GM19395 (cell line): ENCODE measurements at regions not wholly inside any gene's neighbourhood (a gene's known extent, or its start where the extent isn't known, plus 50 kb on each side); places are given as distances from the start of the nearest gene placed in this dataset.
A peak's percentile ranks its signal among the peaks of the same experiment; 100 is the strongest.
"Not testable (repeated sequence)": the region's sequence is repeated elsewhere in the genome, so short reads cannot be mapped to it uniquely, and the experiment has no call there.

Experiments
- ATAC-seq: cut with Tn5 transposase; IDR thresholded peaks from one replicate; pipeline ENCODE4 v1.9.1; 2021; ENCODE audit warnings: mild to moderate bottlenecking, moderate library complexity; ENCODE audit not compliant: unreplicated experiment

DNA sequence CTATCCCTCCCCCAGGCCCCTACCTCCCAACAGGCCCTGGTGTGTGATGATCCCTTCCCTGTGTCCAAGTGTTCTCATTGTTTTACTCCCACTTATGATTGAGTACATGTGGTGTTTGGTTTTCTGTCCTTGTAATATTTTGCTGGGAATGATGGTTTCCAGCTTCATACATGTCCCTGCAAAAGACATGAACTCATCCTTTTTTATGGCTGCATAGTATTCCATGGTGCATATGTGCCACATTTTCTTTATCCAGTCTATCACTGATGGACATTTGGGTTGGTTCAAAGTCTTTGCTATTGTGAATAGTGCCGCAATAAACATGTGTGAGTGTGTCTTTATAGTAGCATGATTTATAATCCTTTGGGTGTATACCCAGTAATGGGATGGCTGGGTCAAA lies 151.7 kb downstream of the VSIG4 start:
- ATAC-seq, result not testable (repeated sequence)

DNA sequence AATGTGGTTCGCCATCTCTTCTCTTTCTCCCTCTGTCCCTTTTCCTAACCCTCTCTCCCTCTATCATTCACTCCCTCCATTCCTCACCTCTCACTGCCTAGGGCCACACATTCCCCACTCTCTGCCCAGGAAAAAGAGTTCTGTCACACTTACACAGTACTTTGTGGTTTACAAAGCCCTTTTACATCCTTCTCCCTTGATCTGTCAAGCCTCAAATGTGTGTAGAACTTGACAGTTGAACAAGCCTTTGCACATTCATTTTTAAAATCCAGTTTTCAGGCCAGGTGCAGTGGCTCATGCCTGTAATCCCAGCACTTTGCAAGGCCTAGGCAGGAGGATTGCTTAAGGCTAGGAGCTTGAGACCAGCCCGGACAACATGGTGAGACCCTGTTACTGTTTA lies 156.3 kb downstream of the VSIG4 start:
- no peak for ATAC-seq

DNA sequence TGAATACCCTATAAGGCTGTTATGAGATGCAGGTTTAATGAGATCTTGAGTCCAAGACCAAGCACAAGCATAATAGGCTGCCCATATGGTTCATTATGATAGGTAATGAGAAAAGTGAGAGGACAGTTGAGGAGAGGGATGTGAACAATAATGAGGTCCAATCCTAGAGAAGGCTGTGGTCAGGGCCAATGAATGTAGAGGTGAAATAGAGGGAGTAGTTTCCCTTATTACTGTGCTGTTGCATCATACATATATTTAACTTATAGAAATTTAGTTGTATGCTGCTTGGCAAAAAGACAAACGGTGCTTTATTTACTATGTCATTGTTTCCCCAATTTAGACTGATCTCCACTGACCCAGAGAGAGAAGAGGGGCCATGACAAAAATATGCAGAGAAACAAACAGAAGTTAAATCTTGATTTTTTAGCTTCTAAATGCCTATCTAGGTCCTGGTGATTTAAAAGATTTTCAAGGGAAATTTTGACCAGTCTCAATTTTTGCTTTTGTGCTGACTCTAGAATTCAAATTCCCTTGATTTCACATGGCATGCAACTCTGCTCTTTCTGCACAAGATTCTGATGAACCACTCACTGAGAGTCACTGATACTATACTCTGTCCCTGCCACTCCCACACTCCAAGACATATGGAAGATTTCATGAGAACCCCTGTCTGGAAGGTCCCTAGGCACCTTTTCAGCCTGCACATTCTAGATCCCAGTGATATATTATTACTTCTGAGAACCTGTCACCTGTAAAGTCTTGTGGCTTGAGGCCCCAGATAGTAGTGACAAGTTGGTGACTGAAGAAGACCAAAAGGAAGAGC lies 159.7 kb downstream of the VSIG4 start:
- no peak for ATAC-seq

DNA sequence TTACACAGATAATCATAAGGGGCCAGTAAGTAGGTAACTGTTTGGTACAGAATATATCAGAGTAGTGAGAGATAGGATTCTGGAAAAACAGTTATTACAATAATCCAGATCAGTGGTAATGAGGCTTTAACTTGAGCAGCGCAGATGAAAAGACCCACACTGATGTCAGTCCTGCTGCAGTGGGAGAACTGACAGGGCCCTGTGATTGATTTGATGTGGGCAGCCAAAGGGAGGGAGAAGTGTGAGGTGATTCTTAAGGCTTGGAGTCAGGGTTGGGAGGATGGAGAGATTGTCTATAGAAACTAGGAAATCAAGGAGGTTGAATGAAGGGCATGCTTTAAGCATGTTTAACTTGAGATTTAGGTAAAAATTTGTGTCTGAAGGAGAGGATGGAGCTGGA lies 161.4 kb downstream of the VSIG4 start:
- no peak for ATAC-seq

DNA sequence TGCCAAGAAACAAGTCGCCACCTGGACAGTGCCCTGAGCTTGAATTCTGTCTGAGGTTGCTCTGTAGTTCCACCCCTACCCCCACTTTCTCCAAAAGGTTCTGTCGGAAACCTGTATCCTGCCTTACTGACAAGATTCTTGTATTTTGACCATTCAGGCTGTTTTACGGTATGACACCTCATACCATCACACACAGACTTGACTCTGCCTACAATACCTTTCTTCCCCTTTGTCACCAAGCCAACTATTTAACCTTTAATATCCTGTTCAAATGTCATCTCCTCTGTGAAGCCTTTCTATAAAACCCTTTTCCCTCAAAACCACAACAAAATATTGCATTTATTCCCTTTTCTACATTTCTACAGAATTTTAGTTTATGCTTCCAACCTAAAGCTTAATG lies 161.9 kb downstream of the VSIG4 start:
- no peak for ATAC-seq

DNA sequence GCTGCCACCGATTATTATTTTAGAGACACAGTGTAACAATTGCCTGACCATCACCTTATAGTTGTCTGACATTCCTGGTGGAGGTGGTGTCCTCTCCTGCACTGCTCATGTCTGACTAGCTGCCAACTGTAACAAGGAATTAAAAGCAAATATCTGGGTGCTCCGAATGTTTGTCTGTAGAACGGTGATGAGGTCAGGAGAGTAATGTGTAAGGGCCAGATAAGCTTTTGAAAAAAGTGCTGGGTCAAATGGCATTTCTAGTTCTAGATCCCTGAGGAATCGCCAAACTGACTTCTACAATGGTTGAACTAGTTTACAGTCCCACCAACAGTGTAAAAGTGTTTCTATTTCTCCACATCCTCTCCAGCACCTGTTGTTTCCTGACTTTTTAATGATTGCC lies 164.3 kb downstream of the VSIG4 start:
- not testable (repeated sequence) for ATAC-seq

DNA sequence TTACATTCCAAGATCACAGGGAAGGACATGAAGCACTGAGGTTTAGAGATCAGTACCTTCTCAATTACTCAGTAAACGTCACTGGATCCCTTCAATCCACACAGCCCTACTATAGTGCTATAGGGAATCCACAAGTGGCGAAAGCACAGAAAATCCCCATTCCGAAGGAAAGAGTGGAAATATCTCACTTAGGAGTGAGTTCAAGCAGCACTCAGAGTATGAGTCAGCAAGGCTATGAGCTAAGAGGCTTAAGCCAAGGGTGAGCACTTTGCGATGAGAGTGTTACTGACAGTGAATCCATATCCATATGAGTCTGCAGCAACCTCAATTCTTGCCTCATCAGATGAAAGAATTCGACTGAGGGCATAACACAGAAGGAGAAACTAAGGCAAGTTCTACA lies 165.1 kb downstream of the VSIG4 start:
- ATAC-seq, result no peak

DNA sequence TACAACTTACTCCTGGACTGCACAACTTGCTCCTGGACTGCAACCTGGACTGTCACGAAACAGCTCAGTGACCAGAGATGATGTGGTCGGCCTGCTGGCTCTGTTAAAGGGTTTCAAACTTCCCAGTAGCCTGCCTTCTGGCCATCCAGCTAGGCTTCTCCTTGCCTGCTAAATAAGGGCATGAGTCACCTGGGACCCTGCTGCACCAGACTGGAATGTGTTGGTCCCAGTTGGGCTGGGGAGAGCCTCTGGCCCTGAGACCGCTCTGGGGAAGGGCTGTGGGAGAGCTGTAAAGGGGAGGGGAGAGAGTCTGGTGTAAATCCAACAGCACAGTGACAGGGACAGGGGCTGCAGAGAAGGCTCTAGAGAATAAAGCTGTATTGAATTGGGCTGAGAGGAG lies 165.8 kb downstream of the VSIG4 start:
- ATAC-seq, result no peak

DNA sequence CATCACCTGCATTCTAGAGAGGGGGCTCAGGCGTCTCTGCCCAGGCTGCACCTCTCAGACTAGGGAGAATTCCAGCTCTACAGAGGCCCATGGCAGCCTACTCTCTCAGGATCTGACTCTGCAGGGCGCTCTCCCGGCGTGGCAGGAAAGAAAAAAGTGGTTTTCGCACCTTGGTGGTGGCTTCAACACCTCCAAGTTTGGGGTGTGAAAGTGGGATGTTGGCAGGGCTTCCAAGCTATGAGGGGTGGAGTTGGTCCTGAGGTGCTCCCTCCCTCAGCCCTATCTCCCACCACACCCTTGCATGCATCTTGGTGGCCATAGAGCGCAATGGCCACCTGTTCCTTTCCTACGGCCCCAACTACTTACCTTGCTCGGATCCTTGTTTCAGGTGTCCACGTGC lies 166.5 kb downstream of the VSIG4 start:
- ATAC-seq, result no peak

DNA sequence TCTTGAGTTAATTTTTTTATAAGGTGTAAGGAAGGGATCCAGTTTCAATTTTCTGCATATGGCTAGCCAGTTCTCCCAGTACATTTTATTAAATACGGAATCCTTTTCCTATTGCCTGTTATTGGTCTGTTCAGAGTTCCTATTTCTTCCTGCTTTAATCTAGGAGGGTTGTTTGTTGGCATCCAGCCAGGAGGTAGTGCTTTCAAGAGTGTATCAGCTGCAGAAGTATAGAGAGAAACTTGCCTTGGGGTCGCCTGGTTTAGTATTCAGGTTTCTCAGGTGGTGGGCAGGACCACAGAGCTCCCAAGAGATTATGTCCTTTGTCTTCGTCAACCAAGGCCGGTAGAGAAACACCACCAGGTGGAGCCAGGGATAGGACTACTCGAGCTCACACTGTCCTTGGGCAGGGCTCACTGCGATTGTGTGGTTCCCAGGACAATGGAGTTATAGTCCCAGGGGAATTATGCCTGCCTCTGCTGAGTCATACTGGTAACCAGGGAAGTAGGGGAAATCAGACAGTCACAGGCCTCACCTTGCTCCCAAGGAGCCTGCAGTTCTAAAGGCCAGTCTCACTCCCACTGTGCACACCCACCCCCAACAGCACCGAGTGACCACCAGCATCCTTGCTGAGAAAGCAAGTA lies 168.1 kb downstream of the VSIG4 start:
- ATAC-seq, result peak; percentile 71

DNA sequence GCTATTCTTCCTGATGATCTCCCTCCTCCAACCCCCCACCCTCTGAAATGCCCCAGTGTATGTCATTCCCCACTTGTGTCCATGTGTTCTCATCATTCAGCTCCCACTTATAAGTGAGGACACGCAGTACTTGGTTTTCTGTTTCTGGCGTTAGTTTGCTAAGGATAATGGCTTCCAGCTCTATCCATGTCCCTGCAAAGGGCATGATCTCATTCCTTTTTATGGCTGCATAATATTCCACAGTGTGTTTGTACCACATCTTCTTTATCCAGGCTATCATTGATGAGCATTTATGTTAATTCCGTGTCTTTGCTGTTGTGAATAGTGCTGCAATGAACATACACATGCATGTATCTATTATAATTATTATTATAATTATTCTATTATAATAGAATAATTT lies 169.3 kb downstream of the VSIG4 start:
- not testable (repeated sequence) for ATAC-seq

DNA sequence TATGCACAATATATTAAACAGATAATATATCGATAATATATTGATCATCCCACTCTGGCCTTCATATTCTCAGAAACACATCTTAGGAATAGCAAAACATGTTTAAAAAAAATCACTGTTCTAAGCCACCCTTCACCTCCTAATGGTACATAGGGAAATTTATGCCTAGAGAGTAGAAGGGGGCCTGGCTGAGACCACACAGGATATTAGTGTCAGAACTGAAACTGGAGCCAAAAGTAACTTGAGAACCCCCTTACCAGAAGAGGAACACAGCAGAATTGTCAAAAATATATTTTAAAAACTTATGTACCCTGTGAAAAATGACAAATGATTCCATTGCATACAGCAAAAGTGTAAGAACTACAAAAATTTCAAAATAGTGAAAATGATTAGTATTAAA lies 173.1 kb downstream of the VSIG4 start:
- ATAC-seq, result no peak

DNA sequence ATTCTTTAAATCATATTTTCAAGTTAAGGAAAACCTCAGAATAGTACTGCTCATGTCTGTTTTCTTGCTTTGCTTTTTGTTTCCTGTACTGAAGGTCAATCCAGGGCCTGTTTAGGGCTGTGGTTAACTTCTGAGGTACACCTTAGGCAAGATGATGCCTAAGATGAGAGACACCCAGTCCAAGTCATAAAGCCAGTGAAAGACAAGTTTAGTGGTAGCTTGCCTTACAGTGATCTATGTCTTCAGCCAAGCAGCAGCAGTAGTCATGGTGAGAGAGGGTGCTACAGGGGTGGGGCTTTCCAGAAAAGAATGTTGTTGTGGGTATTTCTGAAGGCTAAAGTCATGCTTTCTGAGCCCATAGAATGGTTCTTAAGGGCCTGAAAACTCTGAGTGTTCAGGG lies 173.7 kb downstream of the VSIG4 start:
- ATAC-seq, result peak; percentile 80

DNA sequence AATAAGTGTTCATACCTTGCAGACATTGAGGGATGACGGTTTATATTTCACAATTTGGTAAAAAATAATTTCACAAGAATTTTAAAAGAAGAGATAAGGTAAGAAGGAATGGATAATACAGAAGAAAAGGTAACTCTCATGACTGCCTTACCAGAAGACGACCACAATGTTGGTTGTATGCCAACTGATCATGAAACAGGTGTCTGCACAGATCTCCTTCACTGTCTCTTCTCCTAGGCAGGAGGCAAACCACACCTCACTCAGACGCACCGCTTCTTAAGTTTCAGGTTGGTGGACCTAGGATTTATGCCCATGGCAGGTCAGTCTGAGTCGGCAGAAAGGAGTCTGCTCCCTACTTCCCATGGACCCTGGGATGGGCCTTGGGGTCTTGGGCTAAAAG lies 177.2 kb downstream of the VSIG4 start:
- ATAC-seq, result no peak

DNA sequence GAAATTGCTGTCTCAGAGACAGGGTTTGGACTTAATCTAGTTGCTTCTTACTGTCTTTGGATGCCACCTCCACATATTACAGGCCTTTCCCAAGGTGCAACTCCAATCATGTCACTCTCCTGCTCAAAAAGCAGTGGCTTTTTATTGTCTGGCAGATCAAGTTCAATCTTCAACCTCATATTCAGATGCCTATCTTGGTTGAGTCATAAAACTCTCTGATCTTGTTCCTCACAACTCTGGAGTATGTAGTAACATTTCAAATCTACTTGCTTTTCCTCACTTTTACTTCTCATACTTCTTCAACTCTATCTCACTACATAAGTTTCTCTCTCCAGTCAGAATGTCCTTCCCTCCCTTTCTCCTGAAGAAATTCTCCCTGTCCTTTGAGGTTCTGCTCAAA lies 180.6 kb downstream of the VSIG4 start:
- ATAC-seq, result no peak

DNA sequence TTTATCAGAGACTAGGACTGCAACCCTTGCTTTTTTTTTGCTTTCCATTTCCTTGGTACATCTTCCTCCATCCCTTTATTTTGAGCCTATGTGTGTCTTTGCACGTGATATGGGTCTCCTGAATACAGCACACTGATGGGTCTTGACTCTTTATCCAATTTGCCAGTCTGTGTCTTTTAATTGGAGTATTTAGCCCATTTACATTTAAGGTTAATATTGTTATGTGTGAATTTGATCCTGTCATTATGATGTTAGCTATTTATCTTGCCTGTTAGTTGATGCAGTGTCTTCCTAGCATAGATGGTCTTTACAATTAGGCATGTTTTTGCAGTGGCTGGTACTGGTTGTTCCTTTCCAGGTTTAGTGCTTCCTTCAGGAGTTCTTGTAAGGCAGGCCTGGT lies 185.4 kb downstream of the VSIG4 start:
- not testable (repeated sequence) for ATAC-seq

DNA sequence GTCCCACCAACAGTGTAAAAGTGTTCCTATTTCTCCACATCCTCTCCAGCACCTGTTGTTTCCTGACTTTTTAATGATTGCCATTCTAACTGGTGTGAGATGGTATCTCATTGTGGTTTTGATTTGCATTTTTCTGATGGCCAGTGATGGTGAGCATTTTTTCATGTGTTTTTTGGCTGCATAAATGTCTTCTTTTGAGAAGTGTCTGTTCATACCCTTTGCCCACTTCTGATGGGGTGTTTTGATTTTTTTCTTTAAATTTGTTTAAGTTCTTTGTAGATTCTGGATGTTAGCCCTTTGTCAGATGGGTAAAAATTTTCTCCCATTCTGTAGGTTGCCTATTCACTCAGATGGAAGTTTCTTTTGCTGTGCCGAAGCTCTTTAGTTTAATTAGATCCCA lies 183.9 kb downstream of the MSN start:
- ATAC-seq, result not testable (repeated sequence)

DNA sequence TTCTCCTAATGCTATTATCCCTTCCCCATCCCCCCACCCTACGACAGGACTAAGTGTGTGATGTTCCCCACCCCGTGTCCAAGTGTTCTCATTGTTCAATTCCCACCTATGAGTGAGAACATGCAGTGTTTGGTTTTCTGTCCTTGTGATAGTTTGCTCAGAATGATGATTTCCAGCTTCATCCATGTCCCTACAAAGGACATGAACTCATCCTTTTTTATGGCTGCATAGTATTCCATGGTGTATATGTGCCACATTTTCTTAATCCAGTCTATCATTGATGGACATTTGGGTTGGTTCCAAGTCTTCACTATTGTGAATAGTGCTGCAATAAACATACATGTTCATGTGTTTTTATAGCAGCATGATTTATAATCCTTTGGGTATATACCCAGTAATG lies 183.4 kb downstream of the MSN start:
- ATAC-seq, result not testable (repeated sequence)

DNA sequence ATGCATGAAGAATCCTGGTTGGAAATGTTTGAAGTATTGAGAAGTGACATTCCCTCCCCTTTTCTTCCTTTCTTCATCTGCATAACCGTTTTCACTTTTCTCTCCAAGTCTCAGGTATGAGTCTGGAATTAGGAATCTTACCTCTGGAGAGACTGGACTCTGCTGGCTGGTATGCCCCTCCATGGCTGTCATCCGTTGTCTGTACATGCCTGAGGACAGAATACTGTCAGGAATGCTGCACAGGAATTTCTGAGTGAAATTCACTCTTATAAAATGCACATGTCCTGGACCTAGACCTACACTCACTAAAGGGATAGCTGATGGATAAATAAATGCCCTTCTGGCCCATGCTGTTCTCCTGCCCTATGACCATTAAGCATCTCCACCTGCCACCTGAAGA lies 179.5 kb downstream of the MSN start:
- no peak for ATAC-seq

DNA sequence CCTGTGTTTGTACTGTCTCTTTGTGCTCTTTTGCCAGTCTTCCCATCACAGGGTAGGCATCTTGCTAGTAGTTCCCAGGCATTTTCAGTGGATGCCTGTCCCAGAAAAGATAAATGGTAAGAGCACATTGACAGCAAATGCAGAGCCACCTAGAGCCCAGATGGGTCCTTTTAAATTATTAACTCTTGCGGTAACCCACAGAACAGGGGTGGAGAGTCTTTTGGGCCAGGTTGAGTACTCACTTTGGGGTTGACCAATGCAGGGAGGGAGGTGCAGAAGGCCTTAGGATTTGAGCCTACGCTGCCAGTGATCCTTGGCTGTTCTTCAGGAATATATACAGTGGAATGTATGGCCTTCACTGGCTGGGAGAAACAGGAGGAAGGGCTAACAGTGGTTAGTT lies 173.8 kb downstream of the MSN start:
- ATAC-seq, result no peak

DNA sequence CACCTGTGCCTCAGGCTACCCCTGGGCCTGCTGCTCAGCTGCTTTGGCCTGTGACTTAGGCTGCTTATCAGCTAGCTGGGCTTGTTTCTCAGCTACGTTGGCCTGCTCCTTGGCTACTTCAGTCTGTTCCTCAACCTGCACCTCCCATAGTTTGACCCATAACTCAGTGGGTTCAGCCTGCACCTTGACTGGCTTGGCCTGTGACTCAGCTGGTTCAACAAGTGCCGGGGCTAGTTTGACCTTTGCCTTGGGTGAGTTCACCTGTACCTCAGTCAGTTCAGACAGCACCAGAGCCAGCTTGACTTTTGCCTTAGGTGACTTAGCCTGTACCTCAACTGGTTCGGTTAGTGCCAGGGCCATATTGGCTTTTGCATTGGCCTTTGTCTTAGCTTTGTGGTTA lies 171.2 kb downstream of the MSN start:
- no peak for ATAC-seq

DNA sequence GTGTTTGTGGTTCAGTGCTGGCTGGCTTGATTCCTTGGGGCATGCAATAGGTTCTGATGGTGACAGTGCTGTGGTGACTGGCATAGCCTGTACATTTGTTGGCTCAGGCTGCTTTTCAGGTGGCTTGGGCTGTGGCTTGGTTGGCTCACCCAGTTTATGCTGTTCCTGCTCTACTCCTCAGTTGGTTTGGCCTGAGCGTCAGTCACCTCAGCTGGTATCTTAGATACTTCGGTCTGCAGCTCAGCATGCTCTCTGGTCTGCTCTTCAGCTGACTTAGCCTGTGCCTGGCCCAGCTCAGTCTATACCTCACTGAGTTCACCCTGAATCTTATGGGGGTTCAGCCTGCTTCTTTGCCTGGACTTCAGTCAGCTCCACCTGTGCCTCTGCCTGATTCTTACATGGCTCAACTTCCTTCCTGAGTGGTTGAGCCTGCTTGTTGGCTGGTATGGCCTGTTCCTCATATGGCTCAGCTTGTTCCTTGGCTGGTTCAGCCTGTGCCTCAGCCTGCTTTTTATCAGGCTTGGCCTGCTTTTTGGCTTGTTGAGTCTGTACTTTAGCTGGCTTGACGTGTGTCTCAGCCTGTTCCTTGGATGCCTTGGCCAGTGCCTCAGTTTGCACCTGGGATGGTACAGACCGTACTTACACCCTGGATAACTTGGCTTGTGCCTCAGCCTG lies 170.6 kb downstream of the MSN start:
- ATAC-seq, result no peak
